DND-41 (cell line): ENCODE measurements at regions not wholly inside any gene's neighbourhood (a gene's known extent, or its start where the extent isn't known, plus 50 kb on each side); places are given as distances from the start of the nearest gene placed in this dataset.
"Not testable (repeated sequence)": the region's sequence is repeated elsewhere in the genome, so short reads cannot be mapped to it uniquely, and the experiment has no call there.

ENCODE experiments used
- ATAC-seq: fragments of 200-7000 bp; cut with Tn5 transposase; 3 replicates; pipeline ENCODE4 v1.9.1; 2021; ENCODE audit warnings: low read depth; ENCODE audit not compliant: insufficient read depth
- DNase-seq: peaks from one replicate; pipeline ENCODE4 v3.0.0-alpha.2; 2020
- H2AFZ ChIP-seq: 2 replicates; pipeline ENCODE4 v1.6.0; 2012; ENCODE audit warnings: low read depth, low read length
- H3K27ac ChIP-seq: 2 replicates; pipeline ENCODE4 v1.5.1; 2012; ENCODE audit warnings: low read length, inconsistent platforms
- H3K27me3 ChIP-seq: fragments of 200-600 bp; sonication (generic); 2 replicates; pipeline ENCODE4 v1.6.0; 2012; ENCODE audit warnings: low read length, mild to moderate bottlenecking, inconsistent platforms; ENCODE audit not compliant: insufficient read depth, poor library complexity
- H3K36me3 ChIP-seq: 2 replicates; pipeline ENCODE4 v1.5.1; 2012; ENCODE audit warnings: low read length, inconsistent platforms; ENCODE audit not compliant: insufficient read depth
- H3K4me1 ChIP-seq: 2 replicates; pipeline ENCODE4 v1.5.1; 2012; ENCODE audit warnings: mild to moderate bottlenecking, low read length; ENCODE audit not compliant: insufficient read depth
- H3K4me2 ChIP-seq: 2 replicates; pipeline ENCODE4 v1.6.0; 2012; ENCODE audit warnings: mild to moderate bottlenecking, moderate library complexity, low read length, inconsistent platforms; ENCODE audit not compliant: insufficient read depth
- H3K4me3 ChIP-seq, 2 experiments: fragments of 200-600 bp in 1 of 2; shearing (Covaris generic) in 1 of 2; 2 replicates each; pipeline ENCODE4 v1.5.1; 2012 to 2016; ENCODE audit warnings: inconsistent platforms in 2 of 2, low read length in 2 of 2, mild to moderate bottlenecking in 2 of 2, low read depth in 1 of 2, moderate library complexity in 1 of 2
- H3K79me2 ChIP-seq: 2 replicates; pipeline ENCODE4 v1.6.0; 2012; ENCODE audit warnings: low read length, inconsistent platforms; ENCODE audit not compliant: insufficient read depth
- H3K9ac ChIP-seq: 2 replicates; pipeline ENCODE4 v1.6.0; 2012; ENCODE audit warnings: low read depth, mild to moderate bottlenecking, inconsistent platforms, low read length, moderate library complexity
- H3K9me3 ChIP-seq: 2 replicates; pipeline ENCODE4 v1.5.1; 2012; ENCODE audit warnings: low read length, moderate library complexity, mild to moderate bottlenecking, inconsistent platforms; ENCODE audit not compliant: insufficient read depth, severe bottlenecking
- H4K20me1 ChIP-seq: 2 replicates; pipeline ENCODE4 v1.6.0; 2012; ENCODE audit warnings: low read length; ENCODE audit not compliant: insufficient read depth
- EZH2 ChIP-seq: IDR thresholded peaks from 3 replicates; pipeline ENCODE4 v1.6.1; 2012; ENCODE audit warnings: borderline replicate concordance, low read depth, mild to moderate bottlenecking, moderate library complexity, low read length, inconsistent platforms; ENCODE audit not compliant: severe bottlenecking
- TF ChIP-seq, protein P1 (sequence below): IDR thresholded peaks from 2 replicates; pipeline ENCODE4 v1.5.1; 2012; ENCODE audit warnings: borderline replicate concordance, low read length, moderate library complexity, mild to moderate bottlenecking; ENCODE audit not compliant: poor library complexity, severe bottlenecking; ENCODE audit errors: extremely low read depth

DNA sequence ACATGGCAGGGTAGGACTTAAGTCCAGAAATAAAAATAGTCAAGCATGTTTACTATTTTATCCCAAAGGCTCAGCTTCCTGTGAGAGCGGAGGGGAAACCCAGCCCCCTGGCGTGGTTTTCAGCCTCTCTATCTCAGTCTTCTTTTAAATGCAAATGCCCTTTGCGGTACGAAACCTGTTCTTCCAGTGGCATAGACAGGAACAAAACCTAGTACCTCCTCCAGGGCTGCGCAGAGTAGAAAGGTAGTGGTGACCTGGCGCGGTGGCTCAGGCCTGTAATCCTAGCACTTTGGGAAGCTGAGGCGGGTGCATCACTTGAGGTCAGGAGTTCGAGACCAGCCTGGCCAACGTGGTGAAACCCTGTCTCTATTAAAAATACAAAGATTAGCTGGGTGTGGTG lies 181.3 kb upstream of the FOXK1 start:
- Histone ChIP-seq H4K20me1 (no peaks in the 10 kb centered on the region), H3K9me3 (no peaks in the 10 kb centered on the region), H3K9ac (no peak overlapping the region), H3K27ac (no peak overlapping the region), H3K27me3 (no peaks in the 10 kb centered on the region), H3K36me3 (no peaks in the 10 kb centered on the region), H3K4me1 (no peaks in the 10 kb centered on the region), H2AFZ (no peak overlapping the region), H3K79me2 (no peaks in the 10 kb centered on the region), H3K4me2 (no peak overlapping the region), H3K4me3 (no peak overlapping the region)
- ATAC-seq (no peak), DNase-seq (no peak)
- TF ChIP-seq EZH2, result no peak
- TF ChIP-seq, protein P1, sequence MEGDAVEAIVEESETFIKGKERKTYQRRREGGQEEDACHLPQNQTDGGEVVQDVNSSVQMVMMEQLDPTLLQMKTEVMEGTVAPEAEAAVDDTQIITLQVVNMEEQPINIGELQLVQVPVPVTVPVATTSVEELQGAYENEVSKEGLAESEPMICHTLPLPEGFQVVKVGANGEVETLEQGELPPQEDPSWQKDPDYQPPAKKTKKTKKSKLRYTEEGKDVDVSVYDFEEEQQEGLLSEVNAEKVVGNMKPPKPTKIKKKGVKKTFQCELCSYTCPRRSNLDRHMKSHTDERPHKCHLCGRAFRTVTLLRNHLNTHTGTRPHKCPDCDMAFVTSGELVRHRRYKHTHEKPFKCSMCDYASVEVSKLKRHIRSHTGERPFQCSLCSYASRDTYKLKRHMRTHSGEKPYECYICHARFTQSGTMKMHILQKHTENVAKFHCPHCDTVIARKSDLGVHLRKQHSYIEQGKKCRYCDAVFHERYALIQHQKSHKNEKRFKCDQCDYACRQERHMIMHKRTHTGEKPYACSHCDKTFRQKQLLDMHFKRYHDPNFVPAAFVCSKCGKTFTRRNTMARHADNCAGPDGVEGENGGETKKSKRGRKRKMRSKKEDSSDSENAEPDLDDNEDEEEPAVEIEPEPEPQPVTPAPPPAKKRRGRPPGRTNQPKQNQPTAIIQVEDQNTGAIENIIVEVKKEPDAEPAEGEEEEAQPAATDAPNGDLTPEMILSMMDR, result no peak

DNA sequence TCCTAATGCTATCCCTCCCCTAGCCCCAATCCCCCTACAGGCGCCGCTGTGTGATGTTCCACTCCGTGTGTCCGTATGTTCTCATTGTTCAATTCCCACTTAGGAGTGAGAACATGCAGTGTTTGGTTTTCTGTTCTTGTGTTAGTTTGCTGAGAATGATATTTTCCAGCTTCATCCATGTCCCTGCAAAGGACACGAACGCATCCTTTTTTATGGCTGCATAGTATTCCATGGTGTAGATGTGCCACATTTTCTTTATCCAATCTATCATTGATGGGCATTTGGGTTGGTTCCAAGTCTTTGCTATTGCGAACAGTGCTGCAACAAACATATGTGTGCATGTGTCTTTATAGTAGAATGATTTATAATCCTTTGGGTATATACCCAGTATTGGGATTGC lies 174.2 kb upstream of the FOXK1 start:
- DNase-seq, H3K27me3 ChIP-seq, H3K4me3 ChIP-seq, H3K4me2 ChIP-seq, H3K9me3 ChIP-seq, H3K27ac ChIP-seq, ATAC-seq, H3K79me2 ChIP-seq, H3K4me1 ChIP-seq, H3K9ac ChIP-seq, H3K36me3 ChIP-seq, H4K20me1 ChIP-seq, H2AFZ ChIP-seq: not testable (repeated sequence)

DNA sequence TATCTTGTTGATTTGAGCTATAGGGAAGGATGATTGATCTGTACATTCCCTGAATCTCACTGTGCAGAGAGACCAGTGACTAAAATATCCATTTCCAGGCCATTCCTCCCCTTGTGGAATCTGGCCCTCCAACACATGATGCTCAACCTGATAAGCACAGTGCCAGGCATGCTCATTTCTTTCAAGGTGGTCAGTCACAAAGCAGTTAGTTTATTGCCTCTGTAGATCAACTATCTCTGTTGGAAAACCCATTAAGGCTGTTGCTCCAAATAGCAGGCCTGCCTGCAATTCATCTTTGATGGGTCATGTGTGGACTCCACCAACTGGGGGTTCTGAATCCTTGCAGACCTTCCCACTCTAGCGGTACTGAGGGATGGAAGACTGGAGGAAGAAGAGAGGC lies 168.6 kb upstream of the FOXK1 start:
- no peaks in the 10 kb centered on the region for H3K9me3 ChIP-seq

DNA sequence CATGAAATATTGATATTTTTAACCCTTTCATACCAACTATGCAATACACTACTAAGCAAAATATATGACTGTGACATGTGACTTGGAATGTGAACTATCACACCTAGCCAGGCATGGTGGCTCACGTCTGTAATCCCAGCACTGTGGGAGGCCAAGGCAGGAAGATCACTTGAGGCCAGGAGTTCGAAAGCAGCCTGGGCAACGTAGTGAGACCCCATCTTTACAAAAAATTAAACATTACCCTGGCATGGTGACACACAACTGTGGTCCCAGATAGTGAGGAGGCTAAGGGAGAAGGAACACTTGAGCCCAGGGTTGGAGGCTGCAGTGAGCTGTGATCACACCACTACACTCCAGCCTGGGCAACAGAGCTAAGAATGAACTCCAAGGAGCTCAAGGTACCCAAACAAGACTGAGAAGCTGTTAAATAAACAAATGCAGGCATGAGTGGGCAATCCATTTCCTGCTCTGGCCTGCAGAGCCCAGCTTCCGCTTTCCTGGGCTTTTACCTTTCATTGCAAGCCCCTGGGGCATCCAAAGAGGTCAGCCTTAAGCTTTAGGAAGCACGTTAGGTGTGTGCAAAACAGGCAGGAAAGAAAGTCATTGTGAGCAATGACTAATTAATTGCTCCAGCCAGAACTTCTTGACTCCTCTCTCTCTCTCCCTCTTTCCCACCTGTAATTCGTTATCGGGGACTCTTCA lies 162.1 kb upstream of the FOXK1 start:
- no peak overlapping the region for H3K4me2 ChIP-seq
- H3K36me3 ChIP-seq, result no peaks in the 10 kb centered on the region
- no peak overlapping the region for H3K4me3 ChIP-seq
- no peaks in the 10 kb centered on the region for H3K27me3 ChIP-seq
- H3K27ac ChIP-seq, result no peak overlapping the region
- H3K4me1 ChIP-seq, result no peaks in the 10 kb centered on the region
- no peak for ATAC-seq
- no peak overlapping the region for H3K9ac ChIP-seq
- no peak for DNase-seq
- no peaks in the 10 kb centered on the region for H3K79me2 ChIP-seq
- no peaks in the 10 kb centered on the region for H3K9me3 ChIP-seq
- H2AFZ ChIP-seq, result no peak overlapping the region
- no peak for TF ChIP-seq EZH2
- TF ChIP-seq, protein P1, result no peak
- no peaks in the 10 kb centered on the region for H4K20me1 ChIP-seq

More for the DNA sequence above, 168.6 kb upstream of the FOXK1 start:
- ATAC-seq (no peak), DNase-seq (no peak)
- no peak overlapping the region for H2AFZ ChIP-seq
- H3K4me1 ChIP-seq, result no peaks in the 10 kb centered on the region
- H4K20me1 ChIP-seq, result no peaks in the 10 kb centered on the region
- H3K9ac ChIP-seq, result no peak overlapping the region
- no peak overlapping the region for H3K27ac ChIP-seq
- no peaks in the 10 kb centered on the region for H3K27me3 ChIP-seq
- no peaks in the 10 kb centered on the region for H3K36me3 ChIP-seq
- H3K79me2 ChIP-seq, result no peaks in the 10 kb centered on the region
- TF ChIP-seq, protein P1, result no peak
- no peak overlapping the region for H3K4me3 ChIP-seq
- no peak overlapping the region for H3K4me2 ChIP-seq
